ENCODE measurements at regions not wholly inside any gene's neighbourhood (a gene's known extent, or its start where the extent isn't known, plus 50 kb on each side); places are given as distances from the start of the nearest gene placed in this dataset.

DNA sequence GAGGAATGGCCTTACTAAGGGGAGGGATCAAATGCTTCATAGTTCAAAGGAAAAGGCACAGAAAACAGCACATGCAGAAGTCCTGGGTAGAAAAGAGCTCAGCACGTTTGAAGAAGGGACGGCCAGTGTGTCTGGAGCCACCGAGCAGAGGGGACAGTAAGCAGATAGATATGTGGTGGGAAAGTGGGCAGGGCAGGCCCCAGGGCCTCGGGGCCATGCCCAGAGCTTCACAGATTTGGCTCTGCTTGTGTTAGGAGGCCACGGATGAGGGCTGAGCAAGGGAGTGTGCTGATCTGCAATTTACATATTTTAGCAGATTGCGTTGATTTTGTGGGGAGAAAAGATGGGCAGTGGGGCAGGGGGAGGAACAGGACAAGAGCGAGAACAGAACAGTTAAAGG, 343.1 kb downstream of the LPIN1 start:
- CTCF ChIA-PET (ENCODE audit: partially characterized antibody) = no interaction called here
- peaks cover 2 to 7% of the 10 kb centered on the region in 2 donors for H3K27me3 Mint-ChIP-seq
- Histone ChIP-seq H3K27ac (ENCODE audit: low read depth, low read length) (no peak overlapping the region), H3K27me3 (ENCODE audit: insufficient read depth, low read length) (no peaks in the 10 kb centered on the region), H3K4me3 (ENCODE audit: low read length in 2 of 2) (no peak overlapping the region), H3K36me3 (ENCODE audit: insufficient read depth, low read length) (no peaks in the 10 kb centered on the region), H3K4me1 (ENCODE audit: insufficient read depth, low read length) (no peaks in the 10 kb centered on the region), H3K9me3 (ENCODE audit: control insufficient read depth in 1 of 2, low read length in 2 of 2) (no peaks in the 10 kb centered on the region)
- no peaks in the 10 kb centered on the region for H3K4me1 Mint-ChIP-seq
- H3K27ac Mint-ChIP-seq = no peak overlapping the region
- POLR2A ChIA-PET (ENCODE audit: partially characterized antibody) = no interaction called here
- no peak for DNase-seq
- no peak overlapping the region for H3K4me3 Mint-ChIP-seq
- intact Hi-C loops (cut with micrococcal nuclease) = no loop called here
- no peaks in the 10 kb centered on the region for H3K36me3 Mint-ChIP-seq
- H3K9me3 Mint-ChIP-seq = peaks cover 0 to 2% (median 0%) of the 10 kb centered on the region in 8 donors

GRCh38 chr2:12090072-12090471, 343.6 kb downstream of the LPIN1 start:
- intact Hi-C loops (cut with micrococcal nuclease) = no loop called here
- Mint-ChIP-seq H3K36me3 (no peaks in the 10 kb centered on the region), H3K9me3 (peaks cover 0 to 2% (median 0%) of the 10 kb centered on the region in 8 donors), H3K4me3 (no peak overlapping the region), H3K27me3 (peaks cover 2 to 7% of the 10 kb centered on the region in 2 donors), H3K27ac (no peak overlapping the region), H3K4me1 (no peaks in the 10 kb centered on the region)
- DNase-seq = no peak
- H3K27ac ChIP-seq (ENCODE audit: low read depth, low read length) = no peak overlapping the region
- ChIA-PET CTCF (ENCODE audit: partially characterized antibody) (no interaction called here), POLR2A (ENCODE audit: partially characterized antibody) (no interaction called here)
- H3K4me1 ChIP-seq (ENCODE audit: insufficient read depth, low read length) = no peaks in the 10 kb centered on the region
- H3K27me3 ChIP-seq (ENCODE audit: insufficient read depth, low read length) = no peaks in the 10 kb centered on the region
- H3K36me3 ChIP-seq (ENCODE audit: insufficient read depth, low read length) = no peaks in the 10 kb centered on the region
- no peaks in the 10 kb centered on the region for H3K9me3 ChIP-seq (ENCODE audit: control insufficient read depth in 1 of 2, low read length in 2 of 2)
- no peak overlapping the region for H3K4me3 ChIP-seq (ENCODE audit: low read length in 2 of 2)

DNA sequence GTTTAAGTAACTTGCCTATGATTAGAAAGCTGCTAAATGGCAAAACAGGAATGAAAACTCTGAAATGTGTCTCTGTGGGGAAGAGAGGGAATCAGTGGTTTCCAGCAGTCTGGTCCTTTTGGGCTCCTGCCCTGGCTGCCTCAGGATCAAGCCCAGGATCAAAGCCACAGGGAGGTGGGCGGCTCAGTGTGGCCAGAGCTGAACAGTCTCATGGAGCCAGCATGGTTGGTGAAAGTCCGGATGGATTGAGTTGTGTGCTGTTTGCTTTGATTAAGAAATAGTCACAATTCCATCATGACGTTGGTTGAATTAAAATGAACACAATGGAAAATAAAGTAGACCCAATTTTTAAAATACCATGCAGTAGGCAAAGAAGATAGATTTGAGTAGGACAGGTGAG, 344.2 kb downstream of the LPIN1 start:
- H3K27me3 ChIP-seq (ENCODE audit: insufficient read depth, low read length) = no peaks in the 10 kb centered on the region
- CTCF ChIA-PET (ENCODE audit: partially characterized antibody) = no interaction called here
- no peak overlapping the region for H3K4me3 Mint-ChIP-seq
- H3K36me3 Mint-ChIP-seq = no peaks in the 10 kb centered on the region
- peaks cover 2 to 7% of the 10 kb centered on the region in 2 donors for H3K27me3 Mint-ChIP-seq
- H3K27ac ChIP-seq (ENCODE audit: low read depth, low read length) = no peak overlapping the region
- no peak overlapping the region for H3K4me3 ChIP-seq (ENCODE audit: low read length in 2 of 2)
- H3K4me1 ChIP-seq (ENCODE audit: insufficient read depth, low read length) = no peaks in the 10 kb centered on the region
- no peaks in the 10 kb centered on the region for H3K36me3 ChIP-seq (ENCODE audit: insufficient read depth, low read length)
- POLR2A ChIA-PET (ENCODE audit: partially characterized antibody) = interaction anchor here (1.0 kb wide), 1 partner anchor 85 kb away, joined by 3 read pairs; no protein-coding TSS in a partner anchor
- no peaks in the 10 kb centered on the region for H3K9me3 ChIP-seq (ENCODE audit: control insufficient read depth in 1 of 2, low read length in 2 of 2)
- no peak for DNase-seq
- intact Hi-C loops (cut with micrococcal nuclease) = no loop called here
- H3K4me1 Mint-ChIP-seq = no peaks in the 10 kb centered on the region
- H3K27ac Mint-ChIP-seq = no peak overlapping the region
- H3K9me3 Mint-ChIP-seq = peaks cover 0 to 2% (median 0%) of the 10 kb centered on the region in 8 donors

GRCh38 chr2:12091201-12091806, 344.9 kb downstream of the LPIN1 start:
- intact Hi-C loops (cut with micrococcal nuclease) = no loop called here
- no peaks in the 10 kb centered on the region for H3K4me1 ChIP-seq (ENCODE audit: insufficient read depth, low read length)
- no peak overlapping the region for H3K27ac ChIP-seq (ENCODE audit: low read depth, low read length)
- H3K36me3 ChIP-seq (ENCODE audit: insufficient read depth, low read length) = no peaks in the 10 kb centered on the region
- H3K9me3 ChIP-seq (ENCODE audit: control insufficient read depth in 1 of 2, low read length in 2 of 2) = no peaks in the 10 kb centered on the region
- peaks cover 0 to 2% (median 0%) of the 10 kb centered on the region in 8 donors for H3K9me3 Mint-ChIP-seq
- H3K4me3 Mint-ChIP-seq = no peak overlapping the region
- H3K4me3 ChIP-seq (ENCODE audit: low read length in 2 of 2) = no peak overlapping the region
- CTCF ChIA-PET (ENCODE audit: partially characterized antibody) = no interaction called here
- H3K27me3 ChIP-seq (ENCODE audit: insufficient read depth, low read length) = no peaks in the 10 kb centered on the region
- peaks cover 2 to 7% of the 10 kb centered on the region in 2 donors for H3K27me3 Mint-ChIP-seq
- POLR2A ChIA-PET (ENCODE audit: partially characterized antibody) = interaction anchor here (0.6 to 1.0 kb wide), 2 partner anchors 18 to 85 kb away, joined by 3 read pairs; no protein-coding TSS in a partner anchor
- H3K27ac Mint-ChIP-seq = peak overlapping the region in 1 of 7 donors; percentile 10
- no peaks in the 10 kb centered on the region for H3K4me1 Mint-ChIP-seq
- no peak for DNase-seq
- H3K36me3 Mint-ChIP-seq = no peaks in the 10 kb centered on the region

DNA sequence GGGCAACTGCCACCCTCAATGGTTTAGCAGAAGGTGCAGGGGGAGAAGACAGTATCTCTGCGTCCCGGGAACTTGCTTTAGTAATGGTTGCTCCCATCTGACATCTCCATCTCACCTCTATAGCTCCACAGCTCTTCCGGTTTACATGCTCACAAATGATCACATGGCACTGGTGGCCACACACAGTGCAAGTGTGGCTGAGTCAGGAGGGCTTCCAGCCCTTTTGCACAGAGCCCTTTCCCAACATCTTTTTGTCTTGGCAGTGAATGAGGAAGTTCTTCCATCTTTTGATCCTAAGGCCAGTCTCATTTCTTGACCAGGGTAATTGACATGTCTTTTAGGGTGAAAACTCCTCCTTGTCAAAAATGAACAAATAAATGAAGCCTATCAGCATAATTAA, 347.7 kb downstream of the LPIN1 start:
- Mint-ChIP-seq H3K27me3 (peaks cover 2 to 4% of the 10 kb centered on the region in 2 donors), H3K27ac (peak overlapping the region in 1 of 7 donors; percentile 48), H3K4me1 (no peaks in the 10 kb centered on the region), H3K36me3 (no peaks in the 10 kb centered on the region), H3K4me3 (no peak overlapping the region), H3K9me3 (peaks cover 0 to 2% (median 0%) of the 10 kb centered on the region in 8 donors)
- no peak overlapping the region for H3K4me3 ChIP-seq (ENCODE audit: low read length in 2 of 2)
- no peak overlapping the region for H3K27ac ChIP-seq (ENCODE audit: low read depth, low read length)
- H3K27me3 ChIP-seq (ENCODE audit: insufficient read depth, low read length) = no peaks in the 10 kb centered on the region
- H3K4me1 ChIP-seq (ENCODE audit: insufficient read depth, low read length) = no peaks in the 10 kb centered on the region
- intact Hi-C loops (cut with micrococcal nuclease) = no loop called here
- H3K36me3 ChIP-seq (ENCODE audit: insufficient read depth, low read length) = no peaks in the 10 kb centered on the region
- no peak for DNase-seq
- H3K9me3 ChIP-seq (ENCODE audit: control insufficient read depth in 1 of 2, low read length in 2 of 2) = no peaks in the 10 kb centered on the region
- ChIA-PET POLR2A (ENCODE audit: partially characterized antibody) (no interaction called here), CTCF (ENCODE audit: partially characterized antibody) (no interaction called here)

DNA sequence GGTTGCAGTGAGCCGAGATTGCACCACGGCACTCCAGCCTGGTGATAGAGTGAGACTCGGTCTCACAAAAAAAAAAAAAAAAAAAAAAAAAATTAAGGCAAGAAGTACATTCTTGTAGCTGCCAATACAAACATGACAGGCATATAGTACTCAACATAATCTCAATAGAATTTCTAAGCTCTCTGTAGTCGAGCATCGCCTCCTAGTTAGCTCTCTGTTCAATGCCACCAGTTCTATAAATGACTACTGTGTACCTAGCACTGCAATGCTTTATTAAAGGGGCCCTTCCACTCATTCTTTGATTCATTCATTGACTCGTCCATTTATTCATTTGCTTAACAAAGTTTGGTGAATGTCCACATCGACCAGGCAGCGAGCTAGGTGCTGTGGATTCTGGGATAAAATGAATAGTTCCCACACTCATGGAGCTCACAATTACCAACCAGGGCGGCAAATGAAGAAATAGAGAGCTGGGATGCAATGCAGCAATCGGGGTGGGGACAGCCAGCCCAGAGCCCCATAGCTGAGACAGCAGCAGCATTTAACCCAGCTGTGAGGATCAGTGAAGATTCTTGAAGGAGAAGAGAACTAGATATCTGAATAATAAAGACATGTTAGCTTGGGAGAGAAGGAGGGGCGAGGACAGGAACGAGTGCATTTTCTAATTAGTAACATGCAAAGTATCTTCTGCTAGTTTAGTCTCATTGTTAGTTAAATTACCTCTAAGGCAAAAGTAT, 349.8 kb downstream of the LPIN1 start:
- Mint-ChIP-seq H3K4me1 (no peaks in the 10 kb centered on the region), H3K36me3 (no peaks in the 10 kb centered on the region), H3K9me3 (peaks cover 0 to 2% (median 0%) of the 10 kb centered on the region in 8 donors), H3K27ac (no peak overlapping the region), H3K4me3 (no peak overlapping the region), H3K27me3 (peaks cover 2 to 4% of the 10 kb centered on the region in 2 donors)
- Histone ChIP-seq H3K36me3 (ENCODE audit: insufficient read depth, low read length) (no peaks in the 10 kb centered on the region), H3K4me3 (ENCODE audit: low read length in 2 of 2) (no peak overlapping the region), H3K27me3 (ENCODE audit: insufficient read depth, low read length) (no peaks in the 10 kb centered on the region), H3K27ac (ENCODE audit: low read depth, low read length) (no peak overlapping the region), H3K4me1 (ENCODE audit: insufficient read depth, low read length) (no peaks in the 10 kb centered on the region), H3K9me3 (ENCODE audit: control insufficient read depth in 1 of 2, low read length in 2 of 2) (no peaks in the 10 kb centered on the region)
- ChIA-PET POLR2A (ENCODE audit: partially characterized antibody) (interaction anchor here (0.7 kb wide), 2 partner anchors 13 to 32 kb away, joined by 3 to 4 read pairs; no protein-coding TSS in a partner anchor), CTCF (ENCODE audit: partially characterized antibody) (interaction anchor here (1.1 to 2.1 kb wide), 3 partner anchors 14 to 19 kb away, joined by 4 read pairs; no protein-coding TSS in a partner anchor)
- intact Hi-C loops (cut with micrococcal nuclease) = no loop called here
- no peak for DNase-seq

GRCh38 chr2:12096788-12097449, 350.5 kb downstream of the LPIN1 start:
- no peaks in the 10 kb centered on the region for H3K9me3 ChIP-seq (ENCODE audit: control insufficient read depth in 1 of 2, low read length in 2 of 2)
- H3K4me3 Mint-ChIP-seq = no peak overlapping the region
- CTCF ChIA-PET (ENCODE audit: partially characterized antibody) = interaction anchor here (1.2 to 2.1 kb wide), 3 partner anchors 10 to 16 kb away, joined by 3 to 4 read pairs (median 4); no protein-coding TSS in a partner anchor
- H3K27me3 ChIP-seq (ENCODE audit: insufficient read depth, low read length) = no peaks in the 10 kb centered on the region
- H3K27ac ChIP-seq (ENCODE audit: low read depth, low read length) = no peak overlapping the region
- no peaks in the 10 kb centered on the region for H3K36me3 ChIP-seq (ENCODE audit: insufficient read depth, low read length)
- H3K36me3 Mint-ChIP-seq = no peaks in the 10 kb centered on the region
- H3K4me3 ChIP-seq (ENCODE audit: low read length in 2 of 2) = no peak overlapping the region
- no peaks in the 10 kb centered on the region for H3K4me1 ChIP-seq (ENCODE audit: insufficient read depth, low read length)
- intact Hi-C loops (cut with micrococcal nuclease) = no loop called here
- no peak overlapping the region for H3K27ac Mint-ChIP-seq
- H3K9me3 Mint-ChIP-seq = no peaks in the 10 kb centered on the region
- no peak for DNase-seq
- H3K27me3 Mint-ChIP-seq = peaks cover 2 to 4% of the 10 kb centered on the region in 2 donors
- no peaks in the 10 kb centered on the region for H3K4me1 Mint-ChIP-seq
- POLR2A ChIA-PET (ENCODE audit: partially characterized antibody) = no interaction called here

Data from CD4-positive, alpha-beta memory T cell (primary cell).